HS-27A (cell line): ENCODE measurements at regions not wholly inside any gene's neighbourhood (a gene's known extent, or its start where the extent isn't known, plus 50 kb on each side); places are given as distances from the start of the nearest gene placed in this dataset.

Experiments
- DNase-seq: peaks from one replicate; pipeline ENCODE4 v3.0.0-alpha.2; 2012; ENCODE audit warnings: low read depth, missing footprints

DNA sequence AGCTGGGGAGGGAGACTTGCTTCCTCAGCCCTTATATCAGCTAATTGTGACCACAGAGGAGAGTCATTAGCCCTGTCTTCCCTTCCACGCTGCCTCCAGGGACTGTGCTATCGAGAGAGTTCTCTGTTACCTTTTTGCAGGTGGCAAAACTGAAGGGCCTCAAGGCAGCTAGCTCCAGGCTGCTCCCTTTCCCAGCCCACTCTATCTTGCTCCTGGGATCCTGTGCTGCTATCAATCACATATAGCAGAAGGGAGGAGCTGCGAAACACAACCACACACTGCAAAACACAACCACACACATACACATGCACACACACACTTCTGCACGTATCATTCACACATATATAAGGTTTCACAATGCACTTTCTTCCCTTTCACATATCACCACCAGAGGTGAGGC, 205.3 kb upstream of the MTNR1B start:
- no peak for DNase-seq

DNA sequence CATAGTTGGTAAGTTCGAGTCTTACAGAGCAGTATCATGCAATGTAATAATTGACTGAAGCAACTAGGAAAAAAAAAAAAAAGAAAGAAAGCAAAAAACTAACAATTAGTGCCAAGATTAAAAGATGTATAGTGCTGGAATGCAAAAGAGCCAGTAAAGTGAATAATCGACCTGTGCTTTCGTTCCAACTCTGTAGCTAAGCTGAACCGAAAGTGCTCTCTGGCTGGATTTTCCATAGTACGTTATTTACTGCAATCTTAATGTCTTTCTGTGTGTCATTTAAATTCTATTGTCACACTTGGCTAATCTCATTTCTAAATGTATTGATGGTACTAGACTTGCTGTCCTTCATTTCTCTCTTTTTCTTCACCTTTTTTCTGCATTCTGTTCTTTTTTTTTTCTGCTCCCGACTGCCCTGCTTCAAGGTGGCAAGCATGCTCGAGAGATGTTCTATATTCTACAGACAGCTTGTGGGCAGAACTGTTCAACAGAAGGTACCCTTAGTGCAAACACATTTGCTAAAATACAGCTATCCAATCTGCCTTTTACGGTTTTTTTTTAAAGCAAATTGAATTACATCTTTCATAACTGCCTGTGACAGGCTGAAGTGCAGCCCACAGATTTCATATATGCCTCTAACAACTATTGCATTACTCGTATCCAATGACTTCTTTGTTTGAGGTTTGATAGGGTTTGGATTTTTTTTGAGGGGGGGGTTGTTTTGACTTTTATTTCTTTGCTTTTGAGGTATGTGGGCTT, 204.2 kb upstream of the MTNR1B start:
- no peak for DNase-seq

DNA sequence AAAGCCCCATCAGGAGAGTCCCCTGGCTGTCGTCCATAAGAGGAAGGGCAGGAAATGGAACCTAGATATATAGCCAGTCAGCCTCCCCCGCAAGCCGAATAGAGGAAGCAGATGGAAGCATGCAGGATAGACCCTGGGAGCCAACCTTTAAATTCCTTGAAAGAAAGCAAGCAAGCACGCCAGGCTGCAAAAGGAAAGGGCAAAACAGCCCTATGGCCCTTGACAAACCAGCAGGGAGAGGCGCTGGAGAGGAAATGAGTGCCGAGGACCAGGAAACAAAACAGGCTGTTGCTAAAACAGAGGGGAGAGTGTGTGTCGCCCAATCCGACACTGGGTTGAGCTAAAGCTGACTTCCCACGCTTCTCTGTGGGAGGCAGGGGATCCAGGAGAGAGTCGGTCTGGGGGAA, 203.5 kb upstream of the MTNR1B start:
- DNase-seq = no peak

DNA sequence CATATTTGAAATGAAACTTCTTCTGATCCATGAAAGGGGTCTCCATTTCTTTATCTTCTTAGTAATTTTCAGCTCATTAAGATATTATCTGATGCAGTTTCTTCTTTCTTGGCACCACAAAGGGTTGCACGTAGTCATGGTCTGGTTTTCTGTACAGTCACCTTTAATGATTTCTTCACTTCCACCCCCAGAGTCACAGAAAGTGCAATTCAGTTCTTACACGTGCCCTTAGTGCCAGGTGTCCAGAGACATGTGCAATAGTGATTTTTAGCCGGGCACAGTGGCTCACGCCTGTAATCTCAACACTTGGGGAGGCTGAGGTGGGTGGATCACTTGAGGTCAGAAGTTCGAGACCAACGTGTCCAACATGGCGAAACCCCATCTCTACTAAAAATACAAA, 202.8 kb upstream of the MTNR1B start:
- no peak for DNase-seq

DNA sequence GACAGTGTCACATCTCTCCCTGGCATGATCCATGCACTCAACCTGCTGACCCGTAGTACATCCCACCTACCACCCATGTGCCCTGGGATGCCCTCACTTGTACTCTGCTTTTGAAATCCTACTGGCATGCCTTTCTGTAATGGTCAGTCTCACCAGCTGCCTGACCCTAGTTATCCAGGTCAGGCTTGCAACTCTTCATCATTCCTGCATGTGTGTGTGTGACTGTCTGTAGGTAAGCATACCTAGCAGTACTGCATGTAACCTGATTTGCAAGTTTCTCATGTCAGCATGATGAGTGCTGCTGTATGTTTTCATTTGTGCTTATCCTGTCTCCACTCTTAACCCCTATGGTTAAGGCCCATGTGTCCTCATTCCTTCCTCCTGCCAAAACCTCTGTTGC, 202.0 kb upstream of the MTNR1B start:
- DNase-seq = no peak

DNA sequence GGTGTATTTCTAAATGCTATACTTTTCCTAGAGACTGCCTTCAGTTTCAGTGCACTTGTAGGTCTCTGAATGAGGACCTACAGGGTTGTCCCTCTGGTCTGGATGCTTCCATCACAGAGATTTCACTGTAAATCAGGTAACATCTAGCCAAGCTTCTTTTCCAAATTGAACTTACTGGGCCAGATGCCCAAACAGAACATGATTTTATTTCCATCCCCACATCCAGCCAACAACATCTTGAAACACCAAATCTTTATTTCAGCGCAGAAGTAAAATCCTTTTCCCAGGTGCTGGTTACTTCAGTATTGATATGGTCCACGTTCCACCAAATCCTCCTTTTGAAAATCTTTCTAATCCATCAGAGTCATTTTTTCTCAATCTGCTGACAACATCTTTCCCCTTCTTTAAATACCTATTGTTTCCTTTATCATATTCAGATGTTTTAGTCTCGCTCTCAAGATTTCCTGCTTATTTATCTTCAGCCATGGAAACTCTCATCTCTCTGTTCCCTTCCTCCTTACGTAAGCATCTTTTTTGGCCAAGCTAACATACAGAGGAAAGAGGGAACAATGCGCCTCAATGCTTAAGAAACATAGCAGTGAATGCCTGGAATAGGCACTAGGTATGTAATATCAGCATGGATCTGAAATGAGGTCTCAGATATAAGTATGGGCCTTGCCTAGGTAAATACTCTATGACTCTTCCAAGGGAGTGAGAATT, 201.2 kb upstream of the MTNR1B start:
- DNase-seq = no peak

DNA sequence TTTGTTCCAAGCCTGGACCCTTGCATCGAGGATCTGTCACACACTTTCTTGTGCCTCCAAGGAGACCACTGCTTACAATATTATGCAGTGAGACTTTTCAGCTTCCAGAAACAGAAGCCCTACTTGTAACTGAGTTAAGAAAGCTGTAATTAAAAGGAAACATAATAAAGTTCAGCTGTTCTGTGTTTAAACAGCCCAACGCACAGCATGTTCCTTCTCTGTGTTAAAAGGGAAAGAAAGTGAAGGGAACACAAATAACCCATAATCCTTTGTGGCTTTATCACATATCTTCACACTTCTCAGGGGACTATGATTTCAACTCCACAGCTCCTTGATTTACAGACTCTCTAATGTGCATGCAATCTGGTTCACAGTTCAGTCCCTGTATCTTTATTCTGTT, 200.3 kb upstream of the MTNR1B start:
- DNase-seq = no peak

DNA sequence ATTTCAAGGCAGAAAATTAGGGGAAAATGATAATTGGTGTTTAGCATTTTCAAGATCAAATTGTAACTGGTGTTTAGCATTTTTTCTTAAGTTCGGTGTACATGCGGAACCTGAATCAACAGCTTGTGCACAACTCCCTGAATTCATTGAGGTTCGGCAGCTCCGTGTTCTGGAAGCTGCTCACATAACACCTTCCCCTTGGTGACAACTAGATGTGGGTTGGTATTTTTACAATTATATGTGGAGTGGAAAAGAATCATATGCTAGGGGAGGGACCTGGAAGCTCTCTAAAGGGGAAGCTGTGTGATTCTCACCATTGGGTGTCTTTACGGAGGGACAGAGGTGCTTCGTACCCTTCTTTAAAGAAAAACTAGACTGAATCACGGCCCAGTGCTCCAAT, 199.0 kb upstream of the MTNR1B start:
- DNase-seq = no peak

DNA sequence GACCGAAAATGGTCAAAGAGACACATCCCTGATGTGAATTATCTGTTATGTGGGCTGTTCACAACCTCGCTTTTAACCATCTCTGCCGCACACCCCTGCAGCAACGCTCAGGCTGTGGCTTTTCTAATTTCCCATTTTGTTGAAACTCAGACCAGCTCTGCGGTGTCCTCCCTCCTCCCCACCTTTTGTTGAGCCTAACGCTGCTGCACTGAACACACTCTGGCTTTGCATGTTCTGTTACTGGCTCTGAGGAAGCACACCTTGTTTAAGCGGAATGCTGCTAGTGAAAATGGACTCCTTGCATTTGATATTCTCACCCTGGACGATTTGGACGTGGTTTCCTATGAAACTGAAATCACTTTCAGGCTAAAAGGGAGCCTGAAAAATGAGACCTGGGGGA, 198.5 kb upstream of the MTNR1B start:
- no peak for DNase-seq

DNA sequence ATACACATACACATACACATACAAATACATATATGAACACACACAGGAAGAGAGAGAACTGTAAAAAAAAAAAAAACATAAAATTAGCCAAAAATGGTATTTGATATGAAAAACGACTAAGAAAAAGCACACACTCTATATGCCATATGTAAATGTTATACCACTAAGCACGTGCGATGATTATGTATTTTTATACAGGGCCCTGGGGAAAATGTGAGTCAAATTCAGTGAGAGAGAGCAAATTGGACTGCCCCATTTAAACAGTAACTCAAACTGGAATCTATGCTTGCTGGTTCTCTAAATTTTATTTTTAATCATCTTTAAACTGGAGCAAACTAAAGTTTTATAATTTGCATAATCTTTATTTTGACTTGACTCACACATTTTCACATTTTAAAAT, 197.8 kb upstream of the MTNR1B start:
- no peak for DNase-seq

DNA sequence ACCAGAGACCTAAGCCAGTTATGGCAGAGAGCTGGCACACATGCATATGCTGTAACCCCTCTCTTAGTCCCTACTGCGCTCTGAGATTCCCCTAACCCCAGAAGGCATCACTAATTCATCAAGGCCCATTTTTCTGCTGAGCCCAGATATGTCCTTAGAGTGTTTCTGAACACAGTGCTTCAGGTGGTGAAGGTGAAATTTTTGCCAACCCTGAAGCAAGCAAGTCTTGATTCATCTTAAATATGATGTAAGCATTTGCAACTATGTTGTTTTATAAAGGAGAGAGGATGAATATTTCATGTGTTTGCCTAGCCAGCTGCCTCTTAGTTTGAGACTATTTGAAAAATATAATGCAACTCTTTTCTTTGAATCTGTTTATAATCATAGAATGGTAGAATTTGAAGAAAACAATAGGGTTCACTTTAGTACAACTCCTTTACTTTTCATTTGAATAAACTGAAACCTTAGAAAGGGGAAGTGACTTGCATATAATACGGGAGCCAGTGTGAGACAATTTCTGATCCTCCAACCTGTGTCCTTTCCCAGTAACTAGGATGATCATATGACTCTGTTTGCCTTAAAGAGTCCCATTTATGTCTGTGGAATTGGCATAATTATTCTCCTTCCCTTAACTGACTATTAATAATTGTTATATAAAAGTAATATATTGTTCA, 194.3 kb upstream of the MTNR1B start:
- DNase-seq = no peak

DNA sequence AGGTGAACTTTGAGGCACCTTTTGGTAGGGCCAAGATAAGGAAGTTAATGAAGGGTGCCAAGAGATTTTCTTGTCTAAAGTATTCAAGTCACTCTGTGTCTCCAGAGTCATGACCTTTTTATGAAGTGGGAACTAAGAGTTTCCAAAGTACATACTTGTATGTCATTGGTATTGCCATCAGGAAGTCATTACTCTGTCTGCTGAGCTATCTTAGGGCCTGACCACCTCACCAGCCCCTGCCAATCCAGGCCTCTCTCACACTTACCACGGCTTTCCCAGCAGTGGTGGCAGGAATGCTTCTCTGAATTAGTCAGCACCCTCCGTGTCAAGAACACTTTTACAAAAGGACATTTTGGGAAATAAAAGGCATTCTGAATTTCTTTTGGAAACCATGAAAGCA, 192.8 kb upstream of the MTNR1B start:
- no peak for DNase-seq

DNA sequence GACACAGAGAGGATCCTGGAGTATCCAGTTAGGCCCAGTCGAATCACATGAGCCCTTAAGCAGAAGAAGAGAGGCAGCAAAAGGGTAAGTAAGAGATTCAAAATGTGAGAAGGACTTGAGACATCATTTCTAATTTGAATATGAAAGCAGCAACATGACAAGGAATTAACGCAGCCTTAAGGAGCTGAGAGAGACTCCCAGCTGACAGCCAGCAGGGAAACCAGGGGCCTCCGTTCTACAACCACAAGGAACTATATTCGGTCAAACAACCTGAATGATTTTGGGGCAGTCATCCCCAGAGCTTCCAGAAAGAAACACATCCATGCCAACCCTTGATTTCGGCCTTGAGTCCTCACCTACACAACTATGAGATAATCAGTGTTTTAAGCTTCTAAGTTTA, 189.7 kb upstream of the MTNR1B start:
- DNase-seq = no peak

DNA sequence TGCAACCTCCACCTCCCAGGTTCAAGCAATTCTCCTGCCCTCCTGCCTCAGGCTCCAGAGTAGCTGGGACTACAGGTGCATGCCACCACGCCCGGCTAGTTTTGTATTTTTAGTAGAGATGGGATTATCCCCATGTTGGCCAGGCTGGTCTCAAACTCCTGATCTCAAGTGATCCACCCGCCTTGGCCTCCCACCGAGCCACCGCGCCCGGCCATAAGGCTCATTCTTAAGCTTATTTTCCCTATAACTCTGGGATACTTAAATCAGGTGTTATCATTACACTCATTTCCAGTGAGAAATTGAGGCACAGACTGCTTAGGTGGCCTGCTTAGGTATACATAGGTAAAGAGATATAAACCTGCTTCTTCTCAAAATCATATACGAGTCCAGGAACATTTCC, 188.3 kb upstream of the MTNR1B start:
- DNase-seq = no peak

DNA sequence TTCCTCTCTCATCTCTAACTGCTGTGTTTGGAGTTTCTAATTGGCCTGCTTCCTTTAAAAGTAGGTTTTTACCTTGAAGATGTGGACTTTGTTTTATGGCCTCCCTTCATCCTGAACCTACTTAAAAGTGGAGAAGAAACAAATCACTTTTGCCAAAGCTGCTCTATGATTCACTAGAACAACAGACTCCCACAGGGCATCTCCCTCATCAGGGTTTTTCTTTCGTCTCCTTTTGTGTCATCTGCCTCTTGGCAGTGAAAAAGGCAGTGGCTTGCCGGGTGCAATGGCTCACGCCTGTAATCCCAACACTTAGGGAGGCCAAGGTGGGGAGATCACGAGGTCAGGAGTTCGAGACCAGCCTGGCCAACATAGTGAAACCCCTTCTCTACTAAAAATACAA, 186.6 kb upstream of the MTNR1B start:
- no peak for DNase-seq

DNA sequence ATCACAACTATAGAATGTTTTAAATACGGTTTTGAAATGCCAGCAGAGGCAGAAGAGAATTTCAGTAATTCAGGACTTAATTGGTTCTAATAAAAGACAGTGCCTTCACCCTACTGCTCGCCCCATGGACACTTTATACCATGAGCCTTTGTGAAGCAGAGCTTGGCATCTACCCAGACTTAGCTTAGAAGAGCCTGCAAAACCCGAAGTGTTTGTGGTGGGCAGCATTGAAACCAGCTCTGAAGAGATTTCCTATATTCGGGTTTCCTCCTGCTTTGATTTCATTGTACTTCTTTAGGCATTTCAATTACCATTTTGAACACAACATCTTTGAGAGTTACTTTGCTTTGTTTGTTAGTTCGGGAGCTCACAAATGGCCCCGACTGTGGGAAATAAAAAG, 185.1 kb upstream of the MTNR1B start:
- DNase-seq = no peak

DNA sequence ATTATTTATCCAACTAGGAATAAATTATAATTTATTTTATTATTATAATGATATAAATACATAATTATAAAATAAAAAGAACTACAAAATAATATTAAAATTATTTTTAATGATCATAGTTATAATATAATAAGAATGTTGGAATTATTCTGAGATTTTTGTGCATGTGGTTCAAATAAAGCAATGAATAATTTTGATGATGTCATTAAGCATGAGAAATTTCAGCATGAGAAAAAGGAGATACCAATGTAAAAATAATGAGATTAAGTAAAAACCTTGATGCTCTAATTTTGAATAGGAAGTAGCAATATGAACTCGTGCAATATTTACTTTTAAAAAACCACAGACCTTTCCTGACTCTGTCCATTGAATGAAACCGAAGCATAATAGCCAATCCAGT, 181.8 kb upstream of the MTNR1B start:
- DNase-seq = no peak

DNA sequence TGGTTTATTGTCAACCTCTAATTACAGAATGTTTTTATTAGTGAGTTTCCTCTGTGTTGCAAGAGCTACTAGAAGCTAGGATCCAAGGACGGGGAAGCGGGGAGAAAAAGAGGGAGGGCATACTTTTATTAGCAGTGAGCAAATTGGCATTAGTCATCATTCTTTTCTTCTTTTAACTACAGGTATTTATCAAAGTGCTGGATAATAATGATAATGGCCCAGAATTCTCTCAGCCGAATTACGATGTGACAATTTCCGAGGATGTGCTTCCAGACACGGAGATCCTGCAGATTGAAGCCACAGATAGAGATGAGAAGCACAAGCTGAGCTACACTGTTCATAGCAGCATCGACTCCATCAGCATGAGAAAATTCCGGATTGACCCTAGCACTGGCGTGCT, 179.7 kb upstream of the MTNR1B start:
- DNase-seq = no peak

DNA sequence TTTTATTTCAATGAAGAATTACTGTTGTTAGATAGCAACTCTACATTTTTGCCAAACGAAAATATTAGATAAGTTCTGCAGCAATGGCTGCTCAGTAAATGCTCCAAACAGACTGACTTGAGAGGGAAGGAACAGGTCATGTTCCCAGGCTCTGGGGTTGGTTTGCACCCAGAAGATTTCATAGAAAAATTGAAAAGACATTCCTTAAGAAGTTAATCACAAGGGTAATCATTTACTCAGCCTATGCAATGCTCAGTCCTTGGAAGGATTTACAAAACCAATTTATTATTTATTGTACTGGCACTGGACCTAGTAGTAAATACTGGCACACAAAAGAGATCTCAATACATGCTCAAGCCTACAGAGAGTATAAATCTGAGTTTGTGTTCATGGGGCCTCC, 179.1 kb upstream of the MTNR1B start:
- no peak for DNase-seq

DNA sequence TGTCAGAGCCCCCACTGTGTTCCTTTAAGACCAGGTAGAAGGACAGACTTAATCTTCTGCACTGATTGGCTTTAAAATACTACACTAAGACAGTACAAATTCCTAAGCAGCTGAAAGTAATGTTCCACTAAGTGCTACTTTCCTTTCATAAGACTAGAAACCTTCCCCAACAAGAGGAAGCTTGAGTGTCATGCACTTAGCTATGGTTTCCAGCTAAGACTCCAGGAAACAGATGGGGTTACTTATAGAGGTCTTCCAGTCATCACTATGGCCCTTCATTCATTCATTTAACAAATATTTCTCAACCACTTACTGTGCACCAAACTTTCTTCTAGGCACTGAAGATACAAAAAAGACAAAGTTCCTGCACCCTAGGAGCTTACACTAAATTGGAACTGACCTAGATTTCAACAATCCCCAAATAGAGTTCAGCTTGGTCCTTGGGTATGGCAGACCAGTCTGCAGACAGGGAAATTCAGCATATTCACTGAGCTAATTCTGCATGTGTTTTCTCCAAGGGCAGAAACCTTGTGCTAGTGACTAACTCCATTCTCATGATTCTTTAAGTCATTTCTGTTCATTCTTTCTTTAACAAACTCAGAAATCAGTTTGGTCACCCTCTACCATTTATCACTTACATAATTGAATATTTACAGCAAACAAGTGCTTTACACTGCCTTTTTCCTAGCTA, 178.4 kb upstream of the MTNR1B start:
- no peak for DNase-seq

DNA sequence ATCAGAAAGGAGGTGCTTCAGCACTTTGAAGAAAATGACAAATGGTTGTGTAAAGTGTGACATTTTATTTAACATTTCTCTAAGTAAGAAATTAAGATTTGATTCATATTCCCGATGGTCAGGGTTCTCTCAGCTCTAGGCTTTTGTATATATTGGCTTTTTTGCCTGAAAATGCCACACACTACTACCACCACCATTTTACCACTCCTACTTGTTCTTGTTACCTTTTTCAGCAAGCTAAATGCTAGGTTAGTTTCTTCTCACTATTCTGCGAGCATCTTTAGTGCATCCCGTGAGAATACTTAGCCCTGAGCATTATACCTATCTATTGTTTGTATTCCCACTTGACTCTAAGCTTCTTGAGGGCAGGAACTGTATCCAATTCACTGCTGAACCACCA, 177.6 kb upstream of the MTNR1B start:
- DNase-seq = no peak

DNA sequence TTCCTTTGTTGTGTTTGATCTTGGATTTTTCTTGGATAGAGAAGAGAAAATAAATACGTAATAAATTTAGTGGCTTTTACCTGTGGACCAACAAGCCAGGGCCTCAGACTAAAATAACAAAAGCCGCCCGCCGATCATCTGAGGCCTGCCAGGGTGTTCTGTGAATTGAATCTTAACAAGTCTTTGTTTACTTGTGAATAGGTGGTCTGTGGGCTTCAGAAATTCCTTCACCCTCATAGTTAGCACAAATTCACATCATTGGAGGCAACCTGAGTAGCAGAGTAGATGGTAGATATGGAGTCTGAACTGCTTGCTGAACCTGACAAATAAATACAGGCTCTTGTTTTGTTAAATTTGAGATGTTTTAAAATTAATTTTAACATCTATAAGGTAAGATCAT, 176.3 kb upstream of the MTNR1B start:
- no peak for DNase-seq

DNA sequence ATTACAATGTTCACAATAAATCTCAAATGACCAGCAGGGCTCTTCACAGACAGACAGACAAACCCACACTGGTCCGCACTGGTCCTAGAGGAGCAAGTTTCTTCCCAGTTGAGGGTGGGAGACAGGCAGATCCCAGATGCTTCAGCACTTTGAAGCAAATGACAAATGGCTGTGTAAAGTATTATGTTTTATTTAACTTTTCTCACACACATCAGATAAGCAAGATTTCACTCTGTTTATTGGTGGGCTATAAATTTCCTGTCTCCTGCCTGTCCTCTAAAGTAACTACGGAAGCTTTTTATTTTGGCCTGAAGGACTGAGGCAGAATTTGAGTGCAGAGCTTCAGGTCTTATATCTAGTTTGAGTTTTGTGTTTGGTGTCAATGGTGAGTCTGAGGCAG, 174.7 kb upstream of the MTNR1B start:
- no peak for DNase-seq
